Activated CD4-positive, alpha-beta T cell treated with anti-CD3 and anti-CD28 coated beads, Interleukin-2, Interleukin-6, amounts not matched to agents 100 ng/mL and 50 ng/mL, durations not matched to agents 16 hours and 8 hours (primary cell): ENCODE measurements at regions not wholly inside any gene's neighbourhood (a gene's known extent, or its start where the extent isn't known, plus 50 kb on each side); places are given as distances from the start of the nearest gene placed in this dataset.

Experiments
- DNase-seq: peaks from one replicate; pipeline ENCODE4 v3.0.0-alpha.2; 2020

DNA sequence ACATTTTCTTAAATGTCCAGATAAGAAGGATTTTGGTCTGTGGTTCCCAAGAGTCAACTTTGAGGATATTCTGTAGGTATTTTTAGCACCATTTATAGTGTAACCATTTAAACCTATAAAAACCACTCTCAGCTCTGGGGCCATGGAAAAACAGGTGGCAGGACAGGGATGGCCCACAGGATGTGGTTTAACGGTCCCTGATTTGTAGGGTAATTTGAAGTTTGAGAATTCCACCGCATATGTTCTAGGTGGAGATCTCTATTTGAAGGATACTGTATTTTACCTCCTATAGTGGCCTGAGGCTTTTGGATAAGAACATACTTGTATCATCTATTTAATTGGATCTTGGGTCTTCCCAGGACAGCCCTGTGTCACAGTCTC is 62.4 kb upstream of the IGLL5 start:
- no peak for DNase-seq

DNA sequence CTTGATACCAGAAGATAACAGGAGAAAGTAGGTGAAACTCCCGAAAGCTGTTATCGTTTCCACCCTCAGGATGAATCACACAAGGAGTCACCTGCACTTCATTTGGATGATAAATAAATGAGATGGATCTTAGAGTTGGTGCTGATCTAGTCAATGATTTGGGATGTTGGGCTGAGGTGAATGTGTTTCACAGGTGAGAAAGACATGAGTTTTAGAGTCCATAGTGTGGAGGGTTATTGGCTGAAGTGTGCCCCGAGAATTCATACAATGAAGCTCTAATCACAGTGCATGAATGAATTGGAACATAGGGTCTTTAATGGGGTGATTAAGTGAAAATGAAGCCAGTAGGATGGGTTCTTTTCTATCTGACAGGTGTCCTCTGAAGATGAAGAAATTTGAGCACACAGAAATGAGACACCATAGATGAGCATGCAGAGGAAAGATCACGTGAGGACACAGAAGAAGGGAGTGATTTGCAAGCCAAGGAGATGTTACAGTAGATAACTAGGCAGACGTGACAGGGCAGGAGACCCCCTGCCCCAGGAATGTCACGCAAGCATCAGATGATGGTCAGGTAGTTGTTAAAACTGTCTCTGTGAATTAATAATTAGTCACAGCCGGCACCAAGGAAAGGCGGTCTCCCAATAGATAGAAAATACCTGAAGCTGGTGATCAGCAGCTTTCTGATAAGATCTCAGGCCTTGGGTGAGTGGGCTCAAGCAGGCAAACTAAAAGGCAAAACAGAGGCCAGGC is 60.3 kb upstream of the IGLL5 start:
- no peak for DNase-seq

DNA sequence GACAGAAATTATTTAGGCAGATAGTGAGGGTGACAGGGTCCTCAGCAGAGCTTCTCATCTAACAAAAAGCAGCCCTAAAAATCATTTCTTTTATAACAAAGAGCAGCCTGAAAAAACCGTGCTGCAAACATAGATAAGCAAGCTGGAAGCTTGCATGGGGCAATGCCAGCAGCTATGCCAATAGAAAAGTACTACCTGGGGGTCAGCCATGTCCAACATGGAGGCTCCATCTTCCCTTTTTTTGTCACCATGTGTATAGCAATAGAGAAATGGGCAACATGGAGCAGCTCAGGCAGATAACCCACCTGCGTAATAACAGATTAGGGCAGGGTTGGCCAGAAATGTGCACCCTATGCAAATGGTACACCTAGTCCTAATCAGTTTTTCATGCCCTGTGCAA is 57.4 kb upstream of the IGLL5 start:
- no peak for DNase-seq

DNA sequence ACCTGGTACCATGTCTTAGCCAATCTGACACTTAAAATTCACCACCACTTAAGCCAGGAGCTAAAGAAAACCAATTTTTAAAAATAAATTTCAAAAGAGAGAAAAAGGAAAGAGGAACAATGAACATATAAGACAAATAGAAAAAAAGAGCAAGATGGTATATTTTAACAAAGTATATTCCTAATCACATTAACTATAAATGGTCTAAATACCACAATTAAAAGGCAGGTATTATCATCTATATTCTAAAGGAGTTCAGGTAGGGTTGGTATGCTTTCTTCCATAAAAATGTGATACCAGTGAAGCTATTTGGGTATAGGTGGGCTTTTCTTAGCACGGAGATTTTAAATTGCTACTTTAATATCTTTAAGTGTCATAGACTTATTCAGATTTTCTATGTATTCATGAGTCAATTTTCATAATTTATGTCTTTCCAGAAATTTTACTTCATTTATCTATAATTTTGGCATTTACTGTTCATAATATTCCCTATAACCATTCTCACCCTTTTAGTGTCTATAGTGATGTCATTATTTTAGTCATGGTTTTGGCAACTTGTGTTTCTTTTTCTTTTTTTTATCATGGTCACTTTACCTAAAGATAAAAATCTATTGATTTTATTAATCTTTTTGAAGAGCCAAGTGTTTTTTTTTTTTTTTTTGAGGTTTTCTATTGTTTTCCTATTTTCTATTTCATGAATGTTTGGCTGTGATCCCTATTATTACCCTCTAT is 56.5 kb upstream of the IGLL5 start:
- DNase-seq: no peak

DNA sequence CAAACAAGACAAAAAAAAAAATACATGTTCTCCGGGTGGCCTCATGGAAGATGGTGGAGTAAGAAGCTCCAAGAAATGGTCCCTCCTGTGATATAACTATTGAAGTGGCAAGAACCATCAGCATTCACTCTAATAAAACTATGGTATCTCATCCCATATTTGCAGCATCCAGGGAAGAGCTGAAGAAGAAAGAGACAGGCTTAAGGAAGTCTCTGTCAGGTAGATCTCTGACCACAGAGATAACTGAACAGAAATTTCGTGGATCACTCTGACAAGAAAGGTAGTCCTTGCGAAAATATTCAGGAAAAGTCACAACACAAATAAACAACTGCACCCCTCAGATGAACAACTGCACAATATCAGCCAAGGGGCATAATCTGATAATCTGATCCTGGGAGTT is 54.6 kb upstream of the IGLL5 start:
- no peak for DNase-seq

DNA sequence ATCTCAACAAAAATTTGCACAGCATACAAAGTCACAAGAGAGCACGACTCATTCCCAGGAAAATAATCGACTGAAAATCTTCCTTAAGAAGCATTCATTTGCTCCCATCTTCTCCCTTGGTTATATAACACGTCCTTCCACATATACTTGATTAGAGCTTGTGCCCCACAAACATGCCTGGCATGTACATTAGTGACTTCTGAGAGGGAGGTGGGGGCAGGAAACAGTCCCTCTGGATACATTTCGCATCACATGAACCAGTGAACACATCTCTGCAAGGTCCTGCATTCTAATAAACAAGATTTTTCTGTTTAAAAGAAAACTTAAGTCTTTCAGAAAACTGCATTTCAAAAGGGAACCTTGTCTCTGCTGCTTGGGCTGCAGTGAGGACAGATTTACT is 54.1 kb upstream of the IGLL5 start:
- DNase-seq: no peak

DNA sequence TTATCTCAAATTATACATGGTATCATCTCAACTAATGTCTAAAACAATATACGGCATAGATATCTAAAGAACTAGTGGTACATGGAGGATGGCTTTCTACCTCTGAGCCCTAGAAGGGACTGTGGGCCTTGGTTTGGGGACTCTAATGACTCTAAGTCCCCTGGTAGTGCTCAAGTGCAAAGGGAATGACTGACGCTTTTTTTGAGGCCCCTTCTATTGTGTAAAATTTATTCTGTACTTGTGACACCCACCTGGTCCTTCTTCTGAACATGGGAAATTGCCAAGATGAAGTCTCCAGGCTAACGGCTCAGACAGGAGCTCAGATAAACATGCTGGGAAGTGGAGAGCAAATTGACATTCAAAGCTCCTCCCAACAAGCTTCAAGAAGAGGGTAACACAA is 53.4 kb upstream of the IGLL5 start:
- no peak for DNase-seq

DNA sequence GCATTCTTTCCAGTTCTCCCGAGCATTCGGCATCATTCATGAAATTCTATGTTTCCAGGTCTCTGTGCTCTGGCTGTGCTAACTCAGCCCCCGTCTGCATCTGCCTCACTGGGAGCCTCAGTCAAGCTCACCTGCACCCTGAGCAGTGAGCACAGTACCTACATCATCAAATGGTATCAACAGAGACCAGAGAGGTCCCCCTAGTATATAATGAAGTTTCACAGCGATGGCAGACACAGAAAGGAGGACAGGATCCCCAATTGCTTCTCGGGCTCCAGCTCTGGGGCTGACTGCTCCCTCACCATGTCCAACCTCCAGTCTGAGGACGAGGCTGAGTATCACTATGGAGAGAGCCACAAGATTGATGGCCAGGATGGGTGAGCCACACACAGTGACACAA is 52.8 kb upstream of the IGLL5 start:
- no peak for DNase-seq

DNA sequence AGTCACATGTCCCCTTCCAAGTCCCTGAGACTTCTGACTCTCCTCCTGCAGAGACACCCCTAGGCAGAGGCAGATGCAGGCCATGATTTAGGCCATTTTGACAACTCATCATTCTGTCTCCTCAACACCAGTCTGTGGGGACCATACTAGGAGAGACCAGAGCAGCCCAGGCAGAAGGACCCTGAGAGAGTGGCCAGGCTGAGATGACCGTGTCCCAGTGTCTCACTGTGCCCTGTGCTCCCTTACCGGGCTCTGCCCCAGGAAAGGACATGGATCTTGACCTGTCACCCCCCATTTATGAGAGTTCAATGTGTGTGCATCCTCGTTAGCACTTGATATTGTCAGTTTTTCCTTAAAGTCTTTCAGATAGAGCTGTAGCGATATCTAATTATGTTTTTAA is 52.4 kb upstream of the IGLL5 start:
- DNase-seq: no peak

DNA sequence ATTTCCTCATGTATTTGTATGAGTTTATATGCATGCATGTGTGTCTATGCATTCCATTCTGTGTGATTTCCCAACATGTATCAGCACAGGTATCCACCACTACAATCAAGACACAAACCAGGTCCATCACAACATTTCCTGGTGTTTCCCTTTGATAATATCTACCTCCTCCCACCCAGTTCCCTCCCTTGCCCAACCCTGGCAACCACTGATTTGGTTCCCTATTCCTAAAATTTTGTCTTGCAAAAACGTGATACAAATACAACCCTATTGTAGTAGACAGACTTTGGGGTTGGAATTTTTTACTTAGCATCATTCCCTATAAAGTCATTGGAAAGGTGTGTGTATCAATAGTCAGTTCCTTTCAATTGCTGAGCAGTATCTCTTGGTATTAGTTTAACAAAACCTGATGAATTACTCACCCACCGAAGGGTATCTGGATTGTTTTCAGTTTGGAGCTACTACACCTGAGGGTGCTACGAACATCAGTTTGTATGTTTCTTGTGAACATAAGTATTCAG is 51.8 kb upstream of the IGLL5 start:
- DNase-seq: no peak

DNA sequence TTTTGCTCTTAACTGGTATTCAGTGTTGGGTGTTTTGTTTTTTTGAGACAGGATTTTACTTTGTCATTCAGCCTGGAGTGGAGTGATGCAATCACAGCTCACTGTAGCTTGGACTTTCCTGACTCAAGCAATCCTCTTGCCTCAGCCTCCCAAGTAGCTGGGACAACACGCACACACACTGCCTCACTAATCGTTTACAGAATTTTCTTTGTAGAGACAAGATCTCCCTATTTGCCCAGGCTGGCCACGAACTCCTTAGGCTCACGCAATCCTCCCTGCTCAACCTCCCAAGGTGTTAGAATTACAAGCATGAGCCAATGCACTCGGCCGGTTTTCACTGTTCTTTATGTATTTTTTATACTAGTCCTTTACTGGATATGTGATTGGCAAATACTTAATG is 51.0 kb upstream of the IGLL5 start:
- DNase-seq: no peak
